Bone marrow (tissue), 2 donors: ENCODE measurements at regions not wholly inside any gene's neighbourhood (a gene's known extent, or its start where the extent isn't known, plus 50 kb on each side); places are given as distances from the start of the nearest gene placed in this dataset.

ENCODE experiments used
- DNase-seq, 2 donors: peaks; one replicate each; lab custom pipeline; 2025; lab: John Stamatoyannopoulos, UW

DNA sequence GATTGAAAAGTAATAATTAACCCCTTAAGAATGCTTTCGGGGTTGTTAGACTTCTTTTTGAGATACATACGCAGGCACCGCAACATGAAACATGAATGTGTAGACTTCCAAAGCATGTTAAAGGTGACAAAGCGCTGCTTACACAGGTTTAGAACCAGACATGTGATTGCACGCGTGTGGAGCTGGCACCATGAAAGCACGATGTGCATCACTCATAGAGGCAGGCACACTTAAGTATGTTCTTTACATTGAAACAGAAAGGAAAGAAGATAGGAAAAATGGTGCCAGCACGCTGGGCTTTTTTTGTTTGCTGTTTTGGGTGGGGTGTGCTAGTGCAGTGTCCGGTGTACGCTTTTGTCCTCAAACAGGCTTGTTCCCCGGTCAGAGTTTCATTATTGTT is 83.6 kb upstream of the PPARA start:
- DNase-seq, result no peak

DNA sequence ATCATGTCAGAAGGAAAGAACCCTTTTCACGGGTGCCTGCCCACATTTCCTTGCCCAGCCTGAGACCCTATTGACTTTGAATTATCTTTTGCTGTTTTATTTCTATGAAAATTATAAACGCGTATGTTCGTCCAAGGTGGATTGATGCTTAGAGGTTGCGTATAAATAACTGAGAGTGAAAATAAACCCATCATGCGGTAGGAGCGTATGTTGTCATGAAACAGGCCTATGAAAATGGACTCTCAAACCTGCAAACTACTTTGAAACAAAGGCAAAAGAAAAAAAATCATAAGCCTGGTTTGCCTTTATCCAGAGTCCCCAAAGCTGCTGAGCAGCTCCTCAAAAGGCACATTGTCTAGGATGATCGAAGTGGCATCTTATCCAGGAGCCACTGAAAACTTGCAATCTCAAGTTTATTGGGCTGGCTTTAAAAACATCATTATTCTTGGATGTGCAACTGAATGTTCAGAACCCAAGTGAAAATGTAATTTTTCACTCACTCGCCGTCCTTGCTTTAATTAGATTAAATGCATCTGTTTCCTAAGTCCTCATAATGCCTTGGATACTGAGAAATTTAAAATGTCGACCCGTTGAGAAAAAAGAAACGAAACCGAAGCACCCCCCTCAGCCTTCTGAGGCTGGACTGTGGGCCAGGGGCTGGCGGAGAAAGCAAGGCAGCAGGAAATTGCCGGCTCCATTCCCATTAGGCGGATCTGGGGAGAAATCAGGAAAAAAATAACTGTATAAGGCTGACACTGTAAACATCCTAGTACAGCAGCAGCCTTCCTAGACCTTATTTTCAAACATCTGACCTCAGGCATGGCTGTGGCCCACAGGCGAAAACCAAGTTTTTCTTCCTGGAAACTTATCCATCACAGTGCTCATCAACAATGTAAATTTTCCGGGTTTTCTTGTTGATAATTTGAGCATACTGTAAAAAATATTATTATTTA is 82.9 kb upstream of the PPARA start:
- DNase-seq, result no peak

DNA sequence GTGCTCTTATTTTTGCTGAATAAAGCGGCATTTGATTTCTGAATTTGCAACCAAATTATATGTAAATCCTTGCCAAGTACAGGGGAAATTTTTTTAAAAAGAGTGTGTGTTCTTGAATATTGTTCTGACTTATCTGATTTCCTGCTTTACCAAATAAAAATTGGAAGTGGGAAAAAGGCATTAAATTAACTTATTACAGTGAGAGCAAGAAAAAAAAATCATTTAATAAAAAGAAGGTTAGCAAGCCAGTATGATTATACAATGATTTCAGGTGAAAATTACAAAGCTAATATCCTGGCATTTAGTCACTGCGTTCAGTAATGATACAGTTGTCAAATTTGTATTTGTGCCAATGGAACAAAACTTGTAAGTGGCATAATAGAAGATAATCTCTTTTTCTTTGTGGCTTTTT is 82.1 kb upstream of the PPARA start:
- DNase-seq, result no peak

DNA sequence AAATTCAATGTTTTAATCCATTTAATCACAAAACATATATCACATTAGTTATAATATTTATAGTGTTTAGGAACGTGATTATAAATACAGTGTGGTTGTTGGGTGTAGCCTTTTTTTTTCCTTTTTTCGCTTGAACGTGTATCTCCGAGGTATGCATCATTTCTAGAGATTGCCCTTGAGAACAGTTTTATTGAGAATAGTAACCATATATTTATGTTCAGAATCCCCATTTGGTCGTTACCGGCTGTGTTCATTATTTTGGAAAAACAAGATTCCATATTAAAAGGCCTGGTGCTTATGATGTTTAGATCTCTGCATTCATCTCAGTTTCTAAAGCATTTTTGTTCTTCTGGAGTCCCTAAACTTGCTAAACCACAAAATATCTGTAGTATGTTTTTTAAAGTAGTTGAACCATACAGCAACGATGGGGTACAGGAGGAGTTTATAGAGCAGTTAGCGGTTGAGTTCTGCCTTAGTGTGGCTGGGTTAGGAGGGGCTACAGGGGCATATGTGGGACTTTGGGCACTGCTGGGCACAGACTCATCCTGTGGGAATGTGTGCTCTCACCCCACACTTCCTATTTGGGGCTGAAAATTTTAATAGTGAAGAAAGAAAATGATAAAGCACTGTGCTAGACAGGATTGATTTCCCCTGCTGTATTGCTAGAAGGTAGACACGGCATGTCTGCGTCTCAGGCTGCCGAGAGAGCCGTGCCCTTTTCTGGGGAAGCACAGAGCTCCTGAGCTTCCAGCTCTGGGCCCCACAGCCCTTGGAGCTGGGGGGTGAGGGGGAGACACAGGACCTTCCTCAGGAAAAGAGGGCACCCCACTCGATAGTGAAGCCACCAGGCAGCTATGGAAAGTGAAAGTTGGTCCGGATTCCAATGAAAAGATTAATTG is 81.5 kb upstream of the PPARA start:
- no peak for DNase-seq

DNA sequence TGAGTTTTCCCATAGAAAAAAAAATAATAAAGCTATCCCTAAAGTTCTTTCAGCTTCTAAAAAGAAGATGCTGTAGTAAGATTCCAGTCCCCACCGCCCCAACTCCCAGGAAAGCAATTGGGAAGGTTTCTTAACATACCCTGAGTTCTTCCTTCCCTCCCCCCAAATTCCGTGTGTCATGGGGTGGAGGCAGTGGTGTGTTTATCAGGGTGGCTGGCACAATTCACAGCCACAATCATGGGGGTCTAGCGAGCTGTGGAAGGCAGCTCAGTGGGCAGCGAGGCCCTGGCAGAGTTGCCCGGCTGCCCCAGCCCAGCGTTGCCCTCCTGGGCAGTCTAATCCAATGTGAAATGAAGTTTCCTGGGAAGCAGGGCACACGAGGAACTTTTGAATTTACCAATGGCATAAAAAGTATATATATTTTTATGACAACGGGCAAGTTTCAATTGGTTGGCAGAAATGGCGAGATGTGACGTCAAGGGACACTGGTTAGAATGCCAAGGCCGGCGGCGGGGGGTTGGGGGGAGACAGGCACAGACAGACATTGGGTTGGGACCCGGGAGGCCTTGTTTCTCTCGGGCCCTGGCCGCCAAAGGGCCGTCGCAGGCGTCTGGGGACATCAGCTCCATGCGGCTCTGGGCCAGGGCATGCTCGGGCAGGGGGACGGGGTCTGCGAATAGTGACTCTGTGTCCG is 80.7 kb upstream of the PPARA start:
- peak; percentile 66 to 94 for DNase-seq

DNA sequence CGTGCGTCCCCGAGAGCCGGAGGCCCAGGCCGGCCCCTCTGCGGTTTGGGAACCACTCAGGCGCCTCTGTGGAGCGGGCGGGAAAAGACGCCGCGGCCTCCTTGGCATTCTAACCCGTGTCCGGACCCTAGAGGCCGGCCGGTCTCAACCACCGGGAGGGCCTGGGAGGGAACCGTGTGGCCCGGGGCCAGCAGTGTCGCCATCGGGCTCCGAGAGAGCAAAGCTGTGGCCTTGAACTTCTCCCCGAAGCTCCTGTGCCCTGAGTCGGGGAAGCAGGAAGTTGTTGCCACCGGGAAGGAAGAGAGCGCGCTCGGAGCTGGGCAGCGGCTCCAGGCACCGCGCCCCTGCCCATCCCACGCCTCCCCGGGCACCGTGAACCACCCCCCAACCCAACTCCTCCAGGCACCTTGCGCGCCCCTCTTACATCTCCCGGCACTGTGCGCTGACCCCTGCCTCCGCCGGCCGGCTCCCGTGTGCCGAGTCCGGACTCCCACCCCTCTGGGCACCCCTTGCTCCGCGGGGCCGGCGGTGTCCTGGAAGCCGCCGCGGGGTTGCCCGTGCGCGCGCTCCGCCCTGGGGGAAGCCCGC is 80.0 kb upstream of the PPARA start:
- peak in 1 of 2 donors; percentile 94 for DNase-seq

DNA sequence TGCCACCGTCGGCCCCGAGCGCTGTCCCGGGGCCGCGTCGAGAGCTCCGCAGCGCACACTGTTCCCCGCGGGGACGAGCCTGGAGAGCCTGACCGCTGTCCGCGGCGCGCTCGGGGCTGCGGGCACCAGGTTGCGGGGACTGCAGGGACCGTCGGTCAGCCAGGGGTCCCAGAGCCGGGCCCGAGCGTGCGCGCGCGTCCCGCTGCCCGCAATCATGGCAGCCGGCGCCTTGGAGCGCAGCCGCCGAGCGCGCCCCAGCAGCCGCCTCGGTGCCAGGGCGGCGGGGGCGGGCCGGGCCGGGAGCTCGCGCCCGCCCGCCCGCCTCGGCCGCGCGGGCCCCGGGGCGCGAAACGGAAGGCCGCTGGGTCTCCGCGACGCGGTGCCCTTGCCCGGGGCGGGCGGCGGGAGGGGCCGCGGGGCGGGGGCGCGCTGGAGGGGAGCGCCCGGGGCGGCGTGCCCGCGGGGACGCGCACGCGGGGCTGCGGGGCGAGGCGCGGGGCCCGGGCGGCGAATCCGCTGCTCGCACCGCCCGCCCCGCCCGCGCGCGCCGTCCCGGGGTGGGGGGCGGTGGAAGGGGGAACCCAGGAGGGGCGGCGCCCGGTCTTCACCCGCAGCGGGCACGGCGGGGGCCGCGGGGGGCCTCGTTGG is 79.4 kb upstream of the PPARA start:
- DNase-seq, result no peak

DNA sequence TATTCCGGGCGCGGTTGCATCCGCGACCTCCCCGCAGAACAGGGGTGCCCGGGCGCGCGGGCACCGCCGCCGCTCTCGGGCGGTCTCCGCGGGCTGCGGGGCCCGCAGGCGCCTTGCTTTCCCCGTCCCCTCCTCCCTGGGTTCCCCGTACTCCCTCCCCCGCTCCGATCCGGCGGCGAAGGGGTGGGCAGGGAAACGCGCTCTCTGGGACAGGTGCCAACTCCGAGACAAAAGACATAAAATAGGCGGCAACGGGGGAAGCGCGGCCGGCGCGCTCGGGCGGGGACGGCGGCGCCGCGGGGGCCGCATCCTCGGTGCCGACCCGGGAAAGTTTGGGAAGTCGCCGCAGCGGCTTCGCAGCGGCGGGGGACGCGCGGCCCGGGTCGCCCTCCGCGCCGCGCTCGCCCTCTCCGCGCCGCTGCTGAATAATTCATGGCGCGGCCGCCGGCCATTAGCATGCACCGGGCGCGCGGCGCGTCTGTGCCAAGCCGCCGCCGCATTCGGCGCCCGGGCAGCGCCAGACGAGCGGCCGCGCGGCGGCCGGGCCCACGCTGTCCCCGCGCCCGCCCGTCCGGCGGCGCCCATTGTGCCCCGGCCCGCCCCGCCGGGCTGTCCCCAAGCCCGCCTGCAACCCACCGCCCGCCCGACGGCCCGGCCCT is 78.7 kb upstream of the PPARA start:
- DNase-seq, result peak; percentile 55 to 63

DNA sequence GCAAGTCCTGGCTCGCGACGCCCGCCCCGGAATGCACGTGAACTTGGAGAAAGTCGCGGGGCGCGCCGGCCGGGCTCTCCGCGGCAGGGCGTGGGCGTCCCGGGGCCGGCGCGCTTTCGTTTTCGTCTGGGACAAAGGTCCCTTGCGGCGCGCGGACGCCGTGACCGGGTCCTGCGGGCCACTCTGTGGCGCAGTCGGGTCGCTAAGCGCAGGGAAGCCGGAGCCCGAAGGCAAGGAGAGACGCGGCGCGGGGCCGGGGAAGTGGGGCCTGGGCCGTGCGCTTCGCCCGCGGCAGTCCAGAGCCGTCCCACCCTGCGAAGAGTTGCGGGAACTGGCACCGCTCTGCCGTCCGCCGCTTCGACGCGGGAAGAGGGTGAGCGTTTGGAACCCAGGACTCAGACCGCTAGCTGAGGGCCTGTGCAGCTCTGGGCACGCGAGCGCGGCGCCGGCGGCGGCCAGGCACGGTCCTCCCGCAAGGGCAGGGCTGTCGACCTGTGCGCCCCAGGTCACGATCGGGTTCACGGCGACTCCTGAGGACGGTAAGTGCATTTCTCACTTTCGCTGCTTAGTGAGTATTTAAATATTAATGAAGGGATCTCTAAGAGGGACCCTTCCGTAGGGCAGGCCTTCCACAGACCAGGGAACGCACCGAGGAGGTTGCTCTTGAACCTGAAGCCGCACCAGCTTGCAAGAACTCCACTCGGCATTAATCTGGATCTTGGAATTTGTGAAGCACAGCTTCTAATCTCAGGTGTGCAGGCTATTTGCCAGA is 78.0 kb upstream of the PPARA start:
- peak in 1 of 2 donors; percentile 78 for DNase-seq

DNA sequence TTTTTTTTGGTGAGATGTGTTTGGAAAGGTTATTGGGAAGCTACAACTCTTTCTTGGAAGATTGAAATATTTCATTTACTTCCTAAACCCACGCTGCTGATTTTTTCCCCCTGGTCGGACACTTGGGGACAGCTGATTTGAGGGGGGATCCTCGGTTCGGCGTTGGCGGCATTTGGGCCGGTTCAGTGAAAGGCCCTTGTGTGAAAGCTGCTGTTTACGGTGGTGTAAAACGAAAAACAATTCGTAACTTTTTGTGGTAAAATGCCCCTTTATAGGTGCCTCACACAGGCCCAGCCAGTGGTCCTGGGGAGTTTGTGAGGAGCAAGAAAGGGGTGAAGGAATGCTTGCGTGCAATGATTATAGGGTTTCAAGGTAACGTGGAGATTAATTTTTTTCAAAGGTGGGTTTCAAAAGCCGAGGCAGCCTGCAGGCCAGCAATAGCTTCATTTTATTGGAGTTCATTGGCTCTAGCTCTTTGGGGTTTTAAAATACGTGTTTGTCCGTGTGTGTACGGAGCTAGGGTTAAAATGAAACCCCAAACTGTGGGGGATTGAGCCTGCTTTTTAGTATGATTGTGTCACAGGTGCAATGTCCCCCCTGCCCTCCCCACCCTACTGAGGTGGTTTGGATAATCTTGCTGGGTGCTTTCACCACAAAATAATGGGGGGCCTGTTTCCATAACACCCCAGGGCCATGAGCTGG is 77.2 kb upstream of the PPARA start:
- DNase-seq, result no peak

DNA sequence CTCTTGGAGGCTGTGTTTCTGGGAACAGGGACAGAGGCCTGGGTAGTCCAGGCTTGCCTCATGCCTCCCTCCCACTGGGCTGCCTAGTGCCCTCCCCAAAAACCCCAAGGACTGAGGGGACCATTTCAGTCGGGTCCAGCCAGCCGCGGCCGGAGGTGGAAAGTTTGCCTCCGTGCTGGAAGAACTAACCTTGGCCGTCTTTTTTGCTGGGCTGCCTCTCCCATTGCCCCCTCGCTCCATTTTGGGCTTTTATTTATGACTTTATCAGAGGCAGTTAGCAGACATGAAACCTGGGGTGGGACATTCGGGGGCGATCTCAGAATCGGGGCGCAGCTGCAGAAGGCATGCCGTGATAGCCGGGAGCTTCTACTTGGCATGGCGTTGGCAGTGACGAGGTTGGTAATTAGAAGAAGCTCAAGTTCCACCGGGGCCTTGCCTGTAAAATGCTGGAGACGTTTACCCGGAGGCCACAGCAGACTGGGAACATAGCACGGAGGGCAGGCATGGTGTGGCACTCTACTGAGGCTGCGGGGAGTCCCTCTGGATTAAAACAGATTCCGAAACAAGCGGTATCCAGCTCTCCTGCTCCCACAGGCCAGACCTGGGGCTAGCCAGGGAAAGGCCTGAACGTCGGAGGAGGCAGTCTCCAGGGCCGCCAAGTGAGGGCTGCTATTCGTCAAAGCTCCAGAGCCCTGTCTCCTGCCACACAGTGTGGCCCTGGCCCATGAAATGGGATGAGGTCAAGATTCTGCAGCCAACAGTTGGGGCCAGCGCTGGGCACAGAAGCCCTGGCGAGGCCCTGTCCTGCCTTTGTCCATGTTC is 76.4 kb upstream of the PPARA start:
- DNase-seq, result peak in 1 of 2 donors; percentile 58

DNA sequence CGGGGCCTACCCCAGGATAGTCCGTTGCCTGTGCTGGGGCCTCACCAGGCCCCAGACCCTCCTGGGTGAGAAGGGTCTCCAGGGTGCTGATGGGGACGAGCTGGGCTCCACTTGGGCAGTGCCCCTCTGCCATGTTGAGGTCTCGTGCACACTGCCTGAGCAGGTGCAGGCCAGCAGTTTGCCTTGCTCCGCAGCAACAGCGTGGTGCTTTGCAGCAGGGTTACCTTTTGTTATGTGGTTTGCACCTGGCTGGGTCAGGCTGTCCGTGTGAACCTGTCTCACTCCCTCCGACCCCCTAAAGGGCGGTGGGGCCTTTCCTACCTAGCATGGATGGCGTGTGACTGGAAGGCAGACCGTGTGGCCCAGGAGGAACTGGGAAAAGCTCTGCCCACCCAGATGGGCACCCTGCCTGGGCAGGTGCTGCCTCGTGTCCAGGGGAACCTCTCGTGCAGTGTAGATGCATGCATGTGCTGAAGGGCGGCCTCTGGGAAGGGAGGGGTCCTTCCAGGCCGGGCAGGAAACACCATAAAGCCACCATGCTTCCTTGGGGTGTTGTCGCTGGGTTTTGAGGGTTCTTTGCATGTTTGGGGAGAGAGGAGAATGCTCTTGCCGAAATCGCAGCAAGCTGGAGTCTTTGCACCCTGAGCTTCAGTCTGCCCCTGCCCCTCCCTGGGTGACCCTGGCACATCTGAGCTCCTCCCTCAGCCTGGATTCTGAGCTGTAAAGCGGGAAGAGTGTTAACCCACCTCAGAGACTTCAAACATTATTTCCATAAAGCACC is 75.4 kb upstream of the PPARA start:
- no peak for DNase-seq

DNA sequence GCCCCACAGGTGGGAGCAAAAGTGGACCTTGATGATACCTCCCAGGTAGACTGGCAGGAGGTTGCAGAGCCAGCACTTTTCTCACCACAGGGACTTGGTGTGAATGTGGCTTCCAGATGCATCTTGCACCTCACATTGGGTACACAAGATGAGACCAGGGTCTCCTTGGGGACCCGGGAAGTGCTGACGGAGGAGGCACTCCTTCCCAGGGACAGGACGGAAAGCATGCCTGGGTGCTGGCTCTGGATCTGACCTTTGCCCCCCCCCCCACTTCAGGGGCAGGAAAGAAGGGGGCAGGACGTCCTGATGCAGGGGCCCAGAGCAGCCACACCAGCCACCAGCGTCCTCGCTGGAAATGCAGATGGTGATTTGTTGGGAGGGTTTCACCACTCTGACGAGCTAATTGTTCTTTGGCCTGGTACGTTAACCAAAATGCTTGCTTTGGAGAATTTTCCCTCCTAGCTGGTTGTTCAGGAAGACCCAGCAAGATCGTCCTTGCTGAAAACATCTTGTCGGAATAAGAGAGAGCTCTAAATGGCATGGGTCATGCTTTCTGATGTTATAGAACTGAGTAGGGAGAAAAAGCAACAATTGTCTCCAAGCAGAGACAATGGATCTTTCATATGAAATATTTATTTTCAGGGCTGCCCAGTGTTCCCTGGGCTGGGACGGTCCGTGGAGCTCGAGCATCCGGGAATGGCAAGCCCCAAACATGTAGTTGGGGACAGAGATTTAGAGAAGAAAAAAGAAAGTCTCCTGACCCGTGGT is 74.4 kb upstream of the PPARA start:
- no peak for DNase-seq

DNA sequence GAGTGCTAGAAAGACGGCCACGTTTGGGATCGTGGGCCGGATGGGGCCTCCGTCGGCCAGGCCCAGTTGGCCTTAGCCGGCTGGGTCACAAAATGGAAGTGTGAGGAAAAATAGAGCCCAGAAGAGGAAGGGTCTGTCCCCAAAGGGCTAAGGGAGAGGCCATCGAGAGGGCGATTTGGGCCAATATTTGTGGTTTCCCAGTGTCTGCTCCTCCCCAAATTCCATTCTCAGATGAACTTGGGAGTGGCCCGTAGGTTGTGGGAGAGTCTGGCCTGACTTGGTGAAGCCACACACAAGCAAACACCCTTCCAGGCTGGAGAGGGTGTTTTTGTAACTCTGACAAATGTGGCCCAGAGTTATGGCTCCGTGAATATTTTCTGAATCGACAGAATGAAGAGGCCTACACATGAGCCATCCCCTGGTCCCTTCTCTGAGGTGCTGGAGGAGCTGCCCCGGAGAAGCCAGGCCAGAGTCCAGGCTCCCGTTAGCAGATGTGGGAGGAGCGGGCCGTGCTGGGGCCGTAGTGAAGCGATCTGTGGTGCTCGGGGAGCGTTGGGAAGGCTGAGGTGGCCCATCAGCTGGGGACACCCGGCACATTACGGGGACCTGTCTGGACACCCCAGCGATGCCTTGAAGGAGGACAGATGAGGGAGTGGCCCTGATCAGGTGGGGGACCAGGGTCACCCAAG is 73.5 kb upstream of the PPARA start:
- DNase-seq, result no peak

DNA sequence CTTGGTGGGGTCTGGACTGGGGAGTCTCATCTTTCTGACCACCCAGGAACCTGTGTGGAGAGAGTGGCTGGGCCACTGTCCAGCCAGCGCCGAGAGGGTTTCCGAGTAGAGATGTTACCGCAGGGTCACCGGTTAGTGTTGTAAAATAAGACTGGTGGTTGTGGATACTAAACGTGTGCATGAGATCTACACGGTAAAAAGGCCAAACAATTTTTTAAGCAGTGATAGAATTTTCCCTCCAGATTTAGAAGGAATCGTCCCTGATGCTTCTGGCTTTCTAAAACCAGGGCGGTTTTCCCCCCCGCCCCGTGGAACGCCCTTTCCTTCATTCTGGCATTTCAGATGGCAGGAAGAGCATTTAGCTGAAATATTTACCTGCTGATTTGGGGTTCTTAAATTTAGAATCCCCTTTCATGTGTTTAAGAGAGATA is 72.6 kb upstream of the PPARA start:
- DNase-seq, result no peak
